ENCODE measurements at regions not wholly inside any gene's neighbourhood (a gene's known extent, or its start where the extent isn't known, plus 50 kb on each side); places are given as distances from the start of the nearest gene placed in this dataset.

GRCh38 chr15:96122077-96123027, 208.1 kb upstream of the NR2F2 start:
- Histone ChIP-seq H3K79me1 (ENCODE audit: low read depth, low read length) (no peaks in the 10 kb centered on the region), H3K27me3 (replicated peaks in 1 of 4; ENCODE audit: control insufficient read depth in 3 of 4, extremely low read depth in 1 of 4, insufficient read depth in 3 of 4, low read length in 3 of 4) (no peaks in the 10 kb centered on the region), H4K8ac (ENCODE audit: extremely low read depth, insufficient read depth, low read length) (no peak overlapping the region), H3K18ac (ENCODE audit: extremely low read depth, low read length) (no peak overlapping the region), H2BK120ac (replicated peaks; ENCODE audit: low read depth, low read length) (no peak overlapping the region), H2BK12ac (ENCODE audit: low read depth, low read length) (no peak overlapping the region), H3K14ac (ENCODE audit: insufficient read length) (no peak overlapping the region), H3K9me3 (ENCODE audit: insufficient read depth in 2 of 2, low read depth in 1 of 2, low read length in 1 of 2) (no peaks in the 10 kb centered on the region), H4K20me1 (replicated peaks in 1 of 2; ENCODE audit: control insufficient read depth in 1 of 2, insufficient read depth in 2 of 2, low read length in 2 of 2) (no peaks in the 10 kb centered on the region), H2BK20ac (ENCODE audit: low read length) (no peak overlapping the region), H3K27ac (ENCODE audit: low read depth, low read length) (no peak overlapping the region), H3K4ac (replicated peaks; ENCODE audit: insufficient read length, low read depth, low read length) (no peak overlapping the region), H3K36me3 (ENCODE audit: control insufficient read depth in 2 of 4, insufficient read depth in 4 of 4, low read length in 3 of 4) (no peaks in the 10 kb centered on the region), H3K9ac (replicated peaks in 1 of 4; ENCODE audit: extremely low read depth in 1 of 4, low read depth in 3 of 4, low read length in 3 of 4) (no peak overlapping the region), H3K56ac (replicated peaks; ENCODE audit: insufficient read length, low read depth, low read length) (no peak overlapping the region), H3K23ac (ENCODE audit: insufficient read length) (no peak overlapping the region), H2AFZ (ENCODE audit: low read length) (no peak overlapping the region), H3K4me2 (ENCODE audit: insufficient read depth in 1 of 2, low read depth in 2 of 2, low read length in 2 of 2) (no peak overlapping the region), H2AK5ac (ENCODE audit: low read depth, low read length) (no peak overlapping the region), H3K4me1 (replicated peaks in 1 of 4; ENCODE audit: control insufficient read depth in 3 of 4, insufficient read depth in 4 of 4, low read length in 3 of 4) (peaks cover 0 to 3% (median 0%) of the 10 kb centered on the region in 4 experiments; a peak in 1 of 7 replicates), H3K4me3 (ENCODE audit: extremely low read depth in 1 of 4, insufficient read depth in 2 of 4, low read depth in 3 of 4, low read length in 4 of 4) (no peak overlapping the region), H4K5ac (ENCODE audit: insufficient read length, low read depth, low read length) (no peak overlapping the region), H2BK5ac (ENCODE audit: low read depth, low read length) (no peak overlapping the region), H2BK15ac (ENCODE audit: low read length) (no peak overlapping the region), H3K23me2 (ENCODE audit: low read depth, low read length) (no peaks in the 10 kb centered on the region), H3K79me2 (ENCODE audit: control insufficient read depth in 1 of 2, insufficient read depth in 2 of 2, low read length in 2 of 2) (no peaks in the 10 kb centered on the region), H4K91ac (replicated peaks; ENCODE audit: insufficient read length, low read length) (no peak overlapping the region)
- WGBS, 2 experiments (ENCODE audit: extremely low coverage in 1 of 2, insufficient coverage in 1 of 2, insufficient read length in 1 of 2, insufficient replicate concordance in 2 of 2, low coverage in 1 of 2, low lambda C conversion rate in 2 of 2, missing lambda C conversion rate in 1 of 2) = 87% methylated on average over 5 of the region's 5 CpGs; no CpG with 5 or more reads in 1 of the 2 experiments
- ChIA-PET CTCF (ENCODE audit: partially characterized antibody) (interaction anchor here (0.7 to 1.6 kb wide), 3 partner anchors 9 to 188 kb away, joined by 3 read pairs; no protein-coding TSS in a partner anchor), POLR2A (ENCODE audit: partially characterized antibody) (no interaction called here)
- DNase-seq (ENCODE audit: low read depth in 1 of 2, low spot score in 2 of 2) = no peak
- FAIRE-seq = no peak
- TF ChIP-seq TEAD4 (IDR thresholded peaks at IDR 0.05; ENCODE audit: low read depth, low read length) = no peak
- TF ChIP-seq ZNF274 (IDR thresholded peaks at IDR 0.05; ENCODE audit: borderline replicate concordance, extremely low read depth, low read length) = no peak
- no peak for TF ChIP-seq USF2 (IDR thresholded peaks at IDR 0.05; ENCODE audit: low read length)
- TF ChIP-seq RNF2 (IDR thresholded peaks at IDR 0.05; ENCODE audit: borderline replicate concordance, low read depth, low read length, missing control alignments, poor library complexity, severe bottlenecking) = no peak
- no peak for TF ChIP-seq TCF12 (IDR thresholded peaks at IDR 0.05; ENCODE audit: low read depth, low read length)
- TF ChIP-seq ATF3 (IDR thresholded peaks at IDR 0.05; ENCODE audit: insufficient read depth, low read depth, low read length) = no peak
- TF ChIP-seq ATF2 (IDR thresholded peaks at IDR 0.05; ENCODE audit: low read length) = no peak
- TF ChIP-seq SIRT6 (IDR thresholded peaks at IDR 0.05; ENCODE audit: low read length) = no peak

Measured in H1 (cell line).